ENCODE measurements at regions not wholly inside any gene's neighbourhood (a gene's known extent, or its start where the extent isn't known, plus 50 kb on each side); places are given as distances from the start of the nearest gene placed in this dataset.

DNA sequence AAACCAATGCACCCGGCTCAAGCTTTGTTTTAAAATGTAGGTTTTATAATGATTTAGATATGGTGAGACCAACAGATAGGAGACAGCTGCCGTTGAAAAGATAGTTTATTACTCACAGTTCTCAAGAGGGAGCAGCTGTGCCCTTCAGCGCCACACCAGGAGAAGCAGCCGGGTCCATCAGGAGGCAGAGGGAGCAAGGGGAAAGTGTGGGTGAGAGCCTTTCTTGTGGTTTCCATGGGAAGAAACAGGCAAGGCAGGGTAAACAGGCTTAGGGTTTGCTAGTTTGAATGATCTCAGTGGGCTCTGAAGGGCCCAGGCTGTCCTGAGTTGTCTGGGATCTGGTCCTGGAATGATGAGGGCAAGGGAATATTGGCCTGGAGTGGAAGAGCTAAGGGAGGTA lies 117.7 kb upstream of the PLCB4 start:
- TF ChIP-seq, protein P1, sequence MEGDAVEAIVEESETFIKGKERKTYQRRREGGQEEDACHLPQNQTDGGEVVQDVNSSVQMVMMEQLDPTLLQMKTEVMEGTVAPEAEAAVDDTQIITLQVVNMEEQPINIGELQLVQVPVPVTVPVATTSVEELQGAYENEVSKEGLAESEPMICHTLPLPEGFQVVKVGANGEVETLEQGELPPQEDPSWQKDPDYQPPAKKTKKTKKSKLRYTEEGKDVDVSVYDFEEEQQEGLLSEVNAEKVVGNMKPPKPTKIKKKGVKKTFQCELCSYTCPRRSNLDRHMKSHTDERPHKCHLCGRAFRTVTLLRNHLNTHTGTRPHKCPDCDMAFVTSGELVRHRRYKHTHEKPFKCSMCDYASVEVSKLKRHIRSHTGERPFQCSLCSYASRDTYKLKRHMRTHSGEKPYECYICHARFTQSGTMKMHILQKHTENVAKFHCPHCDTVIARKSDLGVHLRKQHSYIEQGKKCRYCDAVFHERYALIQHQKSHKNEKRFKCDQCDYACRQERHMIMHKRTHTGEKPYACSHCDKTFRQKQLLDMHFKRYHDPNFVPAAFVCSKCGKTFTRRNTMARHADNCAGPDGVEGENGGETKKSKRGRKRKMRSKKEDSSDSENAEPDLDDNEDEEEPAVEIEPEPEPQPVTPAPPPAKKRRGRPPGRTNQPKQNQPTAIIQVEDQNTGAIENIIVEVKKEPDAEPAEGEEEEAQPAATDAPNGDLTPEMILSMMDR (IDR thresholded peaks at IDR 0.05; ENCODE audit: control insufficient read depth, extremely low read depth, insufficient read depth), result no peak
- no peak overlapping the region for H3K4me3 ChIP-seq (ENCODE audit: low read depth, low read length)
- no peak for DNase-seq (ENCODE audit: low read depth)

DNA sequence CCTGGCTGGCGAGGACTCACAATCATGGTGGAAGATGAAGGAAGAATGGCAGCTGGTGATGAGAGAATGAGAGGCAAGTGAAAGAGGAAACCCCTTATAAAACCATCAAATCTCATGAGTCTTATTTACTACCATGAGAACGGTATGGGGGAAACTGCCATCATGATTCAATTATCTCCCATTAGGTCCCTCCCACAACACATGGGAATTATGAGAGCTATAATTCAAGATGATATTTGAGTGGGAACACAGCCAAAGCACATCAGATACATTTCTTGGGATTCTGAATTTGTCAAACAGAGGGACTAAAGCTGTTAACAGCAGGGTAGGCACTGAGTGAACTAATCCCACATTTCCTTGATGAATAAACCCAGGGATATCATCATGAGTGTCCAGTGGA lies 116.2 kb upstream of the PLCB4 start:
- no peak for DNase-seq (ENCODE audit: low read depth)
- H3K4me3 ChIP-seq (ENCODE audit: low read depth, low read length), result no peak overlapping the region
- TF ChIP-seq, protein P1 (IDR thresholded peaks at IDR 0.05; ENCODE audit: control insufficient read depth, extremely low read depth, insufficient read depth), result no peak

DNA sequence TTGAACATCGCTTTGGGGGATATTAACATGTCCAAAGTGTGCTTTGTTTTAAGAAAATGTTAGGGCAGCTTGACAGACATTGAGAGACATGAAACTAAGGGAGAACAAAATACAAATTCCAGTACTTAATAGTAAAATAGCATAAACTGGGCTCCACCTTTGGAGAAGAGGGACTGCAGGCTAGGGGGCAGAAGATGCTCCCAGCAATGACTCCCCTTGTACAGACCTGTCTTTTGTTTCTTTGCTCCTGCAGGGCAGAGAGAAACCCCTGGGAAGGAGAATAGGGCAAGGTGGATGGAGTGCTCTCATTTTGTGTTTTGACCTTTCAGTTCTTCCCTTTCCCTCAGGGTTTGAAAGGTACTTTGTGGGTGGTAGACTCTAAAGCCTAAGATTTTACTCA lies 115.6 kb upstream of the PLCB4 start:
- no peak for DNase-seq (ENCODE audit: low read depth)
- TF ChIP-seq, protein P1 (IDR thresholded peaks at IDR 0.05; ENCODE audit: control insufficient read depth, extremely low read depth, insufficient read depth), result no peak
- no peak overlapping the region for H3K4me3 ChIP-seq (ENCODE audit: low read depth, low read length)

DNA sequence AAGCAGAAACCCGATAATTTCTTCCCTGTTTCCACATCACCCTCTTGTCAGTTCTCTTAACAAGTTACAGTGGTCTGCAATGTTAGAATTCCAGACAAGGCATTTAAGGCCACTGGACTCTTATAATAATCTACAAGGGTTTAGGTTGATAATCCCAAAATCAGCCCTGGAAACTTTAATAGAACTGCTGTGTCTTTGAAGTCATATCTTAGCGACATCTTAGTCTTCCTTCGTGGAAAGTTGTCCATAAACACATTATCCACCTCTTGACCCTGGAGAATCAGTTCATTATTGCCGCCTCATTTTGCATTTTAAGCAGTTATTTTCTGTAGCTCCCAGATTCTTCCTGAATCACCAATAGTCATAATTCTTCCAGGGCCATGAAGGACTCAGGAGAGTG lies 108.6 kb upstream of the PLCB4 start:
- no peak for DNase-seq (ENCODE audit: low read depth)
- TF ChIP-seq, protein P1 (IDR thresholded peaks at IDR 0.05; ENCODE audit: control insufficient read depth, extremely low read depth, insufficient read depth), result no peak
- no peak overlapping the region for H3K4me3 ChIP-seq (ENCODE audit: low read depth, low read length)

DNA sequence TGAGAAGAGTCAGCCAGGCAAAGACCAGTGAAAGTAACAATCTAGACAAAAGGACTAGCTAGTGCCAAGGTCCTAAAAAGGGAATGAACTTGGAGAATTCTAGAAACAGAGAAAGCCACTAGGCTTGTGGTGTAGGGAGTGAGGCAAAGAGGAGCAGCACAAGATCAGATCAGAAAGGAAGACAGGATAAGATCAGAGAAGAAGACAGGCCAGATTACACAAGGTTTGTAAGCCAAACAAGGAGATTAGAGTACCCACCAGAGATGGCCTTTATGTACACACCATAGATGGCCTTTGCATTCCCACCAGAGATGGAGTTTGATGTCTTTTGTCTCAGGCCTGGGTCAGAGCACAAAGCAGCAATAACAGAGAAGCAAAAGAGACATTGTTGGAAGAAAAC lies 105.6 kb upstream of the PLCB4 start:
- TF ChIP-seq, protein P1 (IDR thresholded peaks at IDR 0.05; ENCODE audit: control insufficient read depth, extremely low read depth, insufficient read depth), result no peak
- no peak for DNase-seq (ENCODE audit: low read depth)
- no peak overlapping the region for H3K4me3 ChIP-seq (ENCODE audit: low read depth, low read length)

DNA sequence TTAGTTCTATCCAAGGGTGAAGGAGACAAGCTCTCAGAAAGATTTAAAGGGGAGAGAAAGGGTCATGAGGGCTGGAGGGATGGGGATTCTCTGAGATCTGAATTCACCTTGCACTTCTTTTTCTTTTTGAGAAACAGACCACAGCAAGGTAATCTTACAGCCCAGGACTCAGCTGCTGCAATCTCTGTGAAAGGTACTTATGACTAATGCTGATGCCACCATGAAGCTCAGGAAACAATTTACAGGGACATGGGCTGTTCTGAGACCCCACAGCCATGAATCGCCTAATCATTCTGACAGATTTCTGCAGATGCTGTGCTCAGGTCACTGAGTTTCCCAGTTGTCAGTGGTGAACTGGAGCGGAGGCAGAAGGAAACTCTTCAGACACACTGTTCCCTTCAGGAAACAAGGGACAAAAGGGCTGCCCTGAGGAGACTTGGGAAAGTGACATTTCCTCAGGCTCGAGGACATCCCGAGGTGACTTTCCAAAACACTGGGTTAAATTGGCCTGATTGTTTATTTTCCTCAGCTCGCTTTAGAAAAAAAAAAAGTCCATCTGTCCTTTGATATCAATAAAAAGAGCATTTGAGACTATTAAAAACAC lies 103.8 kb upstream of the PLCB4 start:
- H3K4me3 ChIP-seq (ENCODE audit: low read depth, low read length), result no peak overlapping the region
- TF ChIP-seq, protein P1 (IDR thresholded peaks at IDR 0.05; ENCODE audit: control insufficient read depth, extremely low read depth, insufficient read depth), result no peak
- DNase-seq (ENCODE audit: low read depth), result no peak

DNA sequence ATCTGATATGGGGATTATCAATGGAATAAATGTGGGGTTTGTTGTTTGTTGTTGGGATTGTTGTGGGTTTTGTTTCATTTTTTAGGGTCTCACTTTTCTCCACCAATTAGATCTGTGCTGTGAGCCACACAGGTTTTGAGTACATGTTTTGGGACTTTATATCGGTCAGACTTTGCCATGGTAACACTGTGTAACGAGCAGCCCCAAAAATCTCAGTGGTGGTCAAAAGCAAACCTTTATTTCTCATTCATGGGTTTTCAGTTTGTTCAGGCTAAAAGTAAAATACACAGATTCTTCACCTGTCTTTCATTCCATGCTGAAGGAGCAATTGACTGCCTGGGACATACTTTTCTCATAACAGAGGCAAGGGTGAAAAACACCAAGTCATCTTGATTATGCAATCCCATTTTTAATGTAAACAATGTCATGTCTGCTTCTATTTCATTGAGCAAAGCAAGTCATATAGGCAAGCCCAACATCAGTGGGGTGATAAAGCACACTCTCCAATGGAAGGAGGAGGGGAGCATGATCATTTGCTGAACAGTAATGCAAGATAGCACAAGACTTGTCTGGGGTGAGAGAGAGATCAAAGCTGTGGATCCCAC lies 101.1 kb upstream of the PLCB4 start:
- no peak for DNase-seq (ENCODE audit: low read depth)
- H3K4me3 ChIP-seq (ENCODE audit: low read depth, low read length), result no peak overlapping the region
- TF ChIP-seq, protein P1 (IDR thresholded peaks at IDR 0.05; ENCODE audit: control insufficient read depth, extremely low read depth, insufficient read depth), result no peak
